ENCODE measurements at regions not wholly inside any gene's neighbourhood (a gene's known extent, or its start where the extent isn't known, plus 50 kb on each side); places are given as distances from the start of the nearest gene placed in this dataset.

DNA sequence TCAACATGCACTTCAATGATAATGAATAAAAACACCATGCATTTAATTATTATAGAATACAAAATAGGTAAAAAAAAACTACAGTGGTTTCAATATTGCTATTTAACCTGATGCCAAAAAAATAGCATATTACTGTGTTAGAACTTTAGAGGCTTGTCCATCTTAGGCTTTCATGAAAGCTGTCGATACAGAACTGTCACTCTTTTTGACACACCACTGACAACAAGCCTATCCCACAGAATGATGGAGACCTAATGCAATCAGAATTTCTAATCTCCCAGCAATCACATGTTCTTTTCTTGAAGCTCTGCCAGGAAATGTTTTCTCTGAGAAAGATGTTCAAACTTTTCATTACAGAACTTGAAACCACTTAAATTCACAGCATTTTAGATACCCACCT is 490.3 kb upstream of the EPHA6 start:
- no peaks in the 10 kb centered on the region for H3K9me3 Mint-ChIP-seq
- no peak overlapping the region for H3K4me3 Mint-ChIP-seq
- no peak overlapping the region for H3K4me2 ChIP-seq
- H3K4me1 ChIP-seq (ENCODE audit: insufficient read depth): no peaks in the 10 kb centered on the region
- H3K36me3 ChIP-seq (ENCODE audit: insufficient read depth): no peaks in the 10 kb centered on the region
- ATAC-seq (no peak), DNase-seq (ENCODE audit: low spot score) (no peak)
- no peaks in the 10 kb centered on the region for H3K79me2 ChIP-seq (replicated peaks; ENCODE audit: insufficient read depth)
- no peaks in the 10 kb centered on the region for H3K27me3 ChIP-seq (ENCODE audit: insufficient read depth)
- no peak overlapping the region for H3K4me3 ChIP-seq
- H3F3A ChIP-seq (replicated peaks; ENCODE audit: low read depth): no peaks in the 10 kb centered on the region
- no peak overlapping the region for H3K27ac Mint-ChIP-seq
- H3K27ac ChIP-seq (ENCODE audit: low read depth): no peak overlapping the region
- peaks cover 11% of the 10 kb centered on the region; the same call in 2 of the 3 replicates for H3K4me1 Mint-ChIP-seq
- H3K9me2 ChIP-seq (ENCODE audit: insufficient read depth): no peaks in the 10 kb centered on the region
- no peak overlapping the region for H2AFZ ChIP-seq
- H3K36me3 Mint-ChIP-seq (ENCODE audit: low read depth): no peaks in the 10 kb centered on the region
- TF ChIP-seq JUNB (IDR thresholded peaks at IDR 0.05; ENCODE audit: unreplicated experiment) (no peak), EZH2 (IDR thresholded peaks at IDR 0.05; ENCODE audit: low read depth, unreplicated experiment) (no peak), NANOG (IDR thresholded peaks at IDR 0.05; ENCODE audit: borderline replicate concordance) (no peak), ZNF462 (CRISPR knock-in tag; IDR thresholded peaks at IDR 0.05) (no peak), EZH2phosphoT487 (IDR thresholded peaks at IDR 0.05; ENCODE audit: unreplicated experiment) (no peak), ETS1 (IDR thresholded peaks at IDR 0.05) (no peak), POLR2AphosphoS5 (IDR thresholded peaks at IDR 0.05; ENCODE audit: low read depth) (no peak), CREB1 (CRISPR knock-in tag; IDR thresholded peaks at IDR 0.05; ENCODE audit: low read depth) (no peak), CTCF (conservative IDR thresholded peaks at IDR 0.05; ENCODE audit: low read depth in 2 of 2) (no peak), REST (IDR thresholded peaks at IDR 0.05; ENCODE audit: unreplicated experiment) (no peak), STAT1 (IDR thresholded peaks at IDR 0.05; ENCODE audit: unreplicated experiment) (no peak), ZNF331 (CRISPR knock-in tag; IDR thresholded peaks at IDR 0.05; ENCODE audit: low read depth) (no peak), ZNF114 (CRISPR knock-in tag; IDR thresholded peaks at IDR 0.05) (no peak)
- H3K27me3 Mint-ChIP-seq (ENCODE audit: insufficient read depth, low read depth, poor library complexity): peaks cover 3% of the 10 kb centered on the region
- no peaks in the 10 kb centered on the region for H4K20me1 ChIP-seq (replicated peaks; ENCODE audit: insufficient read depth)
